Fibroblast of skin of right biceps (primary cell): ENCODE measurements at regions not wholly inside any gene's neighbourhood (a gene's known extent, or its start where the extent isn't known, plus 50 kb on each side); places are given as distances from the start of the nearest gene placed in this dataset.

Source experiments
- DNase-seq: peaks from one replicate; pipeline ENCODE4 v3.0.0-alpha.2; 2013

DNA sequence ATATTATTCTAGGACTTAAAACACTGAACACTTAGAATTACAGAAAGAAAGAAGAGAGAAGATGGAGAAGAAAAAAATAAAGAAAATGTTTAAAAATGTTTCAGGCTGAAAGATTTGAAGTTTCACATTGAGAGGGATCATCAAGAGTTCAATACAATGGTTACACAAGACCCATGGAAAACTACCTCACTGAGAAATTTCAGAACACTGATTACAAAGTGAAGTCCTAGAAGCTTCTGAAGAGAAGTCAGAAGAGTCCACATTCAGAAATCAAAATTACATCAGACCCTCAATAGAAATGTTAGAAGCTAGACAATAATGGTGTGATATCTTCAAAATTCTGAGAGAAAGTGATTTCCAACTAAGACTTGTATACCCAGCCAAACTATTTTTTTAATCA is 196.1 kb downstream of the MACC1 start:
- no peak for DNase-seq

GRCh38 chr7:20019757-20020432 is 197.3 kb downstream of the MACC1 start:
- no peak for DNase-seq

- no peak for DNase-seq
Measured at GRCh38 chr7:20016669-20017068, 200.5 kb downstream of the MACC1 start.

- DNase-seq: no peak
Measured at GRCh38 chr7:20013536-20013935, 203.6 kb downstream of the MACC1 start.

GRCh38 chr7:20012100-20012499 is 205.1 kb downstream of the MACC1 start:
- DNase-seq: no peak

DNA sequence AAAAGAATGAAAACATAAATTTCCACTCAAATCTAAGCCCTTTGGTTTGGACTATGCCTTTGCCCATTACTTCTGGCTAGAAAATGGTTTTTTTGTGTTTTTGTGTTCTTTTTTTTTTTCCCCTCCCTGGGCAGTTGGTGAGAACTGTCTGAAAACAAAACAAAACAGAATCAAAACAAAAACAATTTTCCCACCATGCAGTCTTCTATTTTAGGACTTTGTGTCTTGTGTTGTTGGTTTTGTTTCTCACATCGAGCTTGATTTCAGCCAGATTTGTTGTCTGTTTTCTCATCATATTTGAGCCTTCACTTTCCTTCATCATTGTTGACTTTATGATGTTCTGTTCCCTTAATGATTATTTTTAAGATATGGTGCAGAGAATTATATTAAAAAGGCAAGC is 206.3 kb downstream of the MACC1 start:
- DNase-seq: no peak

GRCh38 chr7:20007510-20007909 is 209.7 kb downstream of the MACC1 start:
- no peak for DNase-seq

- DNase-seq: peak; percentile 15
Measured at GRCh38 chr7:20005081-20005480, 212.1 kb downstream of the MACC1 start.

- no peak for DNase-seq
Measured at GRCh38 chr7:19999681-20000080, 217.5 kb downstream of the MACC1 start.

- DNase-seq: no peak
Measured at GRCh38 chr7:19991936-19992335, 218.5 kb upstream of the TMEM196 start.

GRCh38 chr7:19989906-19990305 is 216.5 kb upstream of the TMEM196 start:
- no peak for DNase-seq

DNA sequence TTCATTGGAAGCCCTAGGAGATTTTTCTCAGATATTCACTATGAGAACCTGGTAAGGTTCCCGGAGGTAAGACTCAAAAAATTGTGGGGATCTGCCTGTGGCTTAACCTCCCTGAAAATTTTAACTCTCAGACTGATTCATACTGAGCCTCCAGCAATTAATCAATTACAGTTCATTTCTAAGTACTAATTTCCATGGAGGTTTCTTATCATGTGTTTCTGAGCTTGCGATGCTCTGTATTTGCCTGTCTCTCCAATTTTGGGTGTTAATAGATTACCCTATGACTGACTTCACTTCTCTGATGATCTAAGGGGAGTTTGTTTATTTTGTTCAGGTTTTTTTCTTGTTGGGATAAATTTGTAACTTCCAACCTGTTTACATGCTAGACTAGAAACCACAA is 215.4 kb upstream of the TMEM196 start:
- no peak for DNase-seq

- no peak for DNase-seq
Measured at GRCh38 chr7:19984231-19984632, 210.8 kb upstream of the TMEM196 start.

GRCh38 chr7:19982841-19983835 is 209.7 kb upstream of the TMEM196 start:
- DNase-seq: peak; percentile 79

GRCh38 chr7:19973581-19973980 is 200.2 kb upstream of the TMEM196 start:
- DNase-seq: no peak

DNA sequence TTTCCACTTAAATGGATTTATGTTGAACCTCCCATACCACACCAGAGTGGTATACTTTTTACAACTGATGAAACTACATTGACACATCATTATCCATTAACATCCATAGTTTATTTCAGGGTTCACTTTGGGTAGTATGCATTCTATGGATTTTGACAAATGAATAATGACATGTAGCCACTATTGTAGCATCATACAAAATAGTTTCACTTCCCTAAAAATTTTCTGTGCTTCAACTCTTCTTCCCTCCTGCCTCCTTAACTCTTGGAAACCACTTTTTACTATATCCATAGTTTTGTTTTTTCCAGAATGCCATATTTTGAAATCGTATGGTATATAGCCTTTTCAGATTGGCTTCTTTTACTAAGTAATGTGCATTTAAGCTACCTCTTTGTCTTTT is 199.5 kb upstream of the TMEM196 start:
- no peak for DNase-seq

DNA sequence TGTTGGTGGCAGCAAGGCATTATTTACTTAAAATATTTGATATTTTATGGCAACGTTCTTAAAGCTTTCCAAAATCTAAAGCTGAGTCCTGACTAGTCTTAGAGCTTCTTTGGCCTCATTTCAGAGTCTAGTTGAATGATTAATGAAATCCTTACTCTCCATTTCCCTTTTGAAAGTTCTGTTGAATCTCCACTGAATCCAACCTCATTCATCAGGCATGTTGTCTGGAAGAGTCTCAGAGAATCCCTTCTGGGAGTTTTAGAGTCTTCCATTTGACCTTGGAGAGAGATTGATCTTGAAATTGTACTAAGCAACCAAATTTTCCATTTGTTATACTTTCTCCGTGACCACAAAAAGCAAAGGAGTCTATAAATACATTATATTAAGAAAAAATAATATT is 198.5 kb upstream of the TMEM196 start:
- DNase-seq: no peak

- no peak for DNase-seq
Measured at GRCh38 chr7:19970514-19970913, 197.1 kb upstream of the TMEM196 start.

GRCh38 chr7:19969859-19970493 is 196.6 kb upstream of the TMEM196 start:
- DNase-seq: peak; percentile 53

DNA sequence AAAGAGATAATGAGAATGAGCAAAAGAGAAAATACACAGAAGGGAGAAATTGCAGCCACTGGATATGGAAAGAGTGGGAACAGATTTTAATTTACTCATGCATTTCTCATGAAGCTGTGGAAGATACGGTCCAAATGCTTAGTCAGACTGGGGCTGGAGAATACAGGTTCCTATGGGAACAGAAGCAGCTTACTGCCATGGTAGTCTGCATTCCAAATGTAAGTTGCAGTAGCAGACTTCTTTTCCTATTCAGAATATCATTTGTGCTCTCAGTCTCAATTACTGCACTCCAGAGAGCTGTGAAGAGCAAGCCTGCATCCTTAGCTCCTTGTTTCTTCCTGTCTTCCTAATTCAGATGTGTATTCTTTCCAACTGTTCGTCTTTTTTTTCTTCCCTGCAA is 190.8 kb upstream of the TMEM196 start:
- DNase-seq: peak; percentile 62

DNA sequence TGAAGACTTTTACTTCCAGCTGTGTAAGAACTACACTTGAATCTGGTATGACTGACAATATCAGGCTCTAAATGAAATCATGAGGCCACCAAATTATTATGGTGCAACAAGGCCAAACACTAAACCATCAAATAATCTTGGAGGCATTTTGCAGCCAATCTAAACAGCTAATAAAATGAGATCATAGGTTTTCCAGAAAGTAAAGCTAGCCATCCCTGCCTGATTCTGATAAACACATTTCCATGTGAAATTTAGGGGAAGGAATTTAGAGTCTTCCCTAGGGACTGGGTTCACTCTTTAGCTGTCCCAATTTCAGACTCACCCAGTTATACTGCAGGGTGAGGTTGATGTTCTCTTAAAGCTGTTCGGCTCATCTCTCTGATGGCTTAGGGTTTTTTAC is 190.3 kb upstream of the TMEM196 start:
- no peak for DNase-seq

DNA sequence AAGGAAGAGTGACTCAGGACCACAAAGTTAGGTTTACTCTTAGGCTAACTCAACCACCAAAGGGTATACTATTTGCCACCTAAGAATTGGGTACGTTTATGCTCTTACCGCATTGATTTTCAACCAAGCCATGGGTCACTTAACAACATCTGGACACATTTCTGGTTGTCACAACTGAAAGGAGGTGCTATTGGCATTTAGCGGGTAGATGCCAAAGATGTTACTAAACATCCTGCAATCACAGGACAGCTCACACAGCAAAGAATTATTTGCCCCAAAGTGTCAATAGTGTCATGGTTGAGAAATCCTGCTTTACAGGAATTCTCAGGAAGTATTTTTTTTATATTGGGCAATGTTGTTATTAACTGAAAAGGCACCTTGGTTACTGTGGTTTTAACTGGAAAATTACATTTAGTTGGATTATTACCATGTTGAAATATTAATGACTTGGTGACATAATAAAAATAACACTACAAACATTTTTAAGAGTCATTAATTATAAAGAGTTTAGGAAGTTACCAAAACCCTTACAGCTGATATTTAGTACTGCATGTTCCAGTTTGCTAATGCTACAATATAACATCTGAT is 185.0 kb upstream of the TMEM196 start:
- peak; percentile 90 for DNase-seq

DNA sequence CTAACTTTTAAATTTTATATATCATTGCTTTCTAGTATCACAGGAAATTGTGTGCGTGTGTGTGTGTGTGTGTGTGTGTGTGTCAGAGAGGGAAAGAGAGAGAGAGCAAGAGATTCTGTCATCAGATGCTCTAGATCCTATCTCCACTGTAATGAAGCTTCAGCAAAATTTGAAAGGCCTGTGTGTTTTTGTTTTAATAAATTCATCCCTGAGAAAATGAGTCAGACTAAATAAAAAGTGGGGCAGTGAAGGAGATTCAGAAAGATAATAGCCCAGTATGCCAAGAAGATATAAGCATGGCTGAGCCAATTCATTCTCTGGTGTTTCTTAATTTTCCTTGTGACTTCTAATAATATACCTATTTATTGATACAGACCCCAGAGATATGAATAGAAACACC is 184.2 kb upstream of the TMEM196 start:
- peak; percentile 67 for DNase-seq
